ENCODE measurements at regions not wholly inside any gene's neighbourhood (a gene's known extent, or its start where the extent isn't known, plus 50 kb on each side); places are given as distances from the start of the nearest gene placed in this dataset.

GRCh38 chr2:145144131-145144728 is 624.3 kb upstream of the ZEB2 start:
- DNase-seq: no peak
- Histone ChIP-seq H3K4me1 (no peaks in the 10 kb centered on the region), H3K9me3 (no peaks in the 10 kb centered on the region), H3K36me3 (no peaks in the 10 kb centered on the region), H3K27me3 (no peaks in the 10 kb centered on the region), H3K27ac (no peak overlapping the region), H3K4me3 (no peak overlapping the region)
- no peak for TF ChIP-seq CTCF (IDR thresholded peaks at IDR 0.05)
- TF ChIP-seq POLR2A (IDR thresholded peaks at IDR 0.05): no peak

- no peak for TF ChIP-seq CTCF (IDR thresholded peaks at IDR 0.05)
- TF ChIP-seq POLR2A (IDR thresholded peaks at IDR 0.05): no peak
- Histone ChIP-seq H3K9me3 (no peaks in the 10 kb centered on the region), H3K27ac (no peak overlapping the region), H3K4me1 (no peaks in the 10 kb centered on the region), H3K4me3 (no peak overlapping the region), H3K27me3 (no peaks in the 10 kb centered on the region), H3K36me3 (no peaks in the 10 kb centered on the region)
- DNase-seq: no peak
Measured at GRCh38 chr2:145141981-145142380, 622.1 kb upstream of the ZEB2 start.

GRCh38 chr2:145140658-145141057 is 620.7 kb upstream of the ZEB2 start:
- H3K4me1 ChIP-seq: no peaks in the 10 kb centered on the region
- H3K27ac ChIP-seq: no peak overlapping the region
- no peak overlapping the region for H3K4me3 ChIP-seq
- no peaks in the 10 kb centered on the region for H3K27me3 ChIP-seq
- H3K9me3 ChIP-seq: no peaks in the 10 kb centered on the region
- H3K36me3 ChIP-seq: no peaks in the 10 kb centered on the region
- DNase-seq: no peak
- TF ChIP-seq CTCF (IDR thresholded peaks at IDR 0.05) (no peak), POLR2A (IDR thresholded peaks at IDR 0.05) (no peak)

GRCh38 chr2:145138626-145139025 is 618.7 kb upstream of the ZEB2 start:
- H3K27me3 ChIP-seq: no peaks in the 10 kb centered on the region
- H3K4me3 ChIP-seq: no peak overlapping the region
- H3K27ac ChIP-seq: no peak overlapping the region
- TF ChIP-seq POLR2A (IDR thresholded peaks at IDR 0.05) (no peak), CTCF (IDR thresholded peaks at IDR 0.05) (no peak)
- no peaks in the 10 kb centered on the region for H3K9me3 ChIP-seq
- no peak for DNase-seq
- no peaks in the 10 kb centered on the region for H3K4me1 ChIP-seq
- no peaks in the 10 kb centered on the region for H3K36me3 ChIP-seq

GRCh38 chr2:145137901-145138300 is 618.0 kb upstream of the ZEB2 start:
- TF ChIP-seq CTCF (IDR thresholded peaks at IDR 0.05): no peak
- TF ChIP-seq POLR2A (IDR thresholded peaks at IDR 0.05): no peak
- DNase-seq: no peak
- no peak overlapping the region for H3K27ac ChIP-seq
- no peaks in the 10 kb centered on the region for H3K27me3 ChIP-seq
- H3K9me3 ChIP-seq: no peaks in the 10 kb centered on the region
- H3K4me1 ChIP-seq: no peaks in the 10 kb centered on the region
- H3K36me3 ChIP-seq: no peaks in the 10 kb centered on the region
- no peak overlapping the region for H3K4me3 ChIP-seq

- H3K4me1 ChIP-seq: no peaks in the 10 kb centered on the region
- no peak for DNase-seq
- H3K27me3 ChIP-seq: no peaks in the 10 kb centered on the region
- H3K4me3 ChIP-seq: no peak overlapping the region
- H3K9me3 ChIP-seq: no peaks in the 10 kb centered on the region
- TF ChIP-seq POLR2A (IDR thresholded peaks at IDR 0.05) (no peak), CTCF (IDR thresholded peaks at IDR 0.05) (no peak)
- no peak overlapping the region for H3K27ac ChIP-seq
- no peaks in the 10 kb centered on the region for H3K36me3 ChIP-seq
Measured at GRCh38 chr2:145137211-145137610, 617.3 kb upstream of the ZEB2 start.

Measured in Peyer's patch (tissue), 4 donors.